ENCODE measurements at regions not wholly inside any gene's neighbourhood (a gene's known extent, or its start where the extent isn't known, plus 50 kb on each side); places are given as distances from the start of the nearest gene placed in this dataset.

- no peak for DNase-seq (ENCODE audit: low spot score)
Observed at GRCh38 chr12:41888285-41888684, 256.4 kb downstream of the GXYLT1 start.

DNA sequence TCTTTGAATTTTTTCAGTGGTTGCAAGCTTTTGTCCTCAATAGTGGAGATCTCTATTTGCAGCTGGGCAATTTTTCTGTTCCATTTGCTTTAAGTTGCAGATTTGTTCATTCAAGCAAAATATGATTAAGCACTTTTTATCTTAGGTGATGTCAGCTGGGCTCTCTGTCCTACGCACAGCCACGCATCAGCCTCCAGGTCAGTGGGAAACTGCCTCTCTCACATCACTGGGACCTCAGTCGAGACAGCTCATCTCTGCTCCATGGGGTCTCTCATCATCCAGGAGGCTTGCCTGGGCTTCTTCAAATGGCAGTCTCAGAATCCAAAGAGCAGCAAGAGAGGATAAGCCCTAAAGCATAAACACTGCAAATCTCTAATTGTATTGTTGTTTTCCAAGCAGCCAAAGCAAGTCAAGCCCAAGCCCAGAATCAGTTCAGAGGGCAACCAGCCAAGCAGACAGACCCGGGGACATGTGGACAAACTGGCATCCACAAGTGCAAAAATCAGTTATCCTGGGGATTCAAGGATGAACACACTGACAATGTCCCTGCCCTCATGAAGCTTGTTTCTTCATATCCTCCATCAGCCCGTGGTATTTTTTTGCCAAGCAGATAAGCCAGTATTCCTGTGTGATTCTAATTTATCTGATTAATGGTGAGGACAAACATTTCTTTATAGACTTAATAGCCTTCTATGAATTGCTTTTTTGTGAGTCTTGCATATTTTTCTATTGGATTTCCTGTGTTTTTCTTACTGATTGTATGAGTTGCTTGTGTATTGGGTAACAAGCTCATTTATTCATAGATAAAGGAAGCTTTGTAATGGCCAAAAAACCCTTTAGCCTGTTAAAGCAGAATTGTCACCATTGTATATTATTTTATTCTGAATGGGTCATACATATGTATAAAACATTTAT is 262.5 kb downstream of the GXYLT1 start:
- no peak for DNase-seq (ENCODE audit: low spot score)

DNA sequence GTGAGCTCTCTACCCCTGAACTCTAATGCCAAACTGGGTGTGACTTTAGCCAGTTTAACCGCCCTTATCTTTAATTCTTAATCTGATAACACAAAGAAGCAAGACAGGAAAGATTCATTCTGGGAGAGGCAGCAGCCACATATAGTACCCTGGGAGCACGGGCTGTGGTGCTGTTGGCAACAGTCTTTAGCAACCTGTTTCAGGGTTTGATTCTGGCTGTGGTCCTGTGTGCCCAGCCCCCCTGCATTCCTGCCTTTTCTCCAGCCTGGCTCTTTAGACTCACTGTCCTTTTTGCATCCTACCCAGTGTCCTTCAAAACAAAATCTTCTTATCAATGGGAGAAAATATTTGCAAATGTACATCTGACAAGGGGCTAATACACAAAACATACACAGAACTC is 275.2 kb downstream of the GXYLT1 start:
- DNase-seq (ENCODE audit: low spot score): no peak

DNA sequence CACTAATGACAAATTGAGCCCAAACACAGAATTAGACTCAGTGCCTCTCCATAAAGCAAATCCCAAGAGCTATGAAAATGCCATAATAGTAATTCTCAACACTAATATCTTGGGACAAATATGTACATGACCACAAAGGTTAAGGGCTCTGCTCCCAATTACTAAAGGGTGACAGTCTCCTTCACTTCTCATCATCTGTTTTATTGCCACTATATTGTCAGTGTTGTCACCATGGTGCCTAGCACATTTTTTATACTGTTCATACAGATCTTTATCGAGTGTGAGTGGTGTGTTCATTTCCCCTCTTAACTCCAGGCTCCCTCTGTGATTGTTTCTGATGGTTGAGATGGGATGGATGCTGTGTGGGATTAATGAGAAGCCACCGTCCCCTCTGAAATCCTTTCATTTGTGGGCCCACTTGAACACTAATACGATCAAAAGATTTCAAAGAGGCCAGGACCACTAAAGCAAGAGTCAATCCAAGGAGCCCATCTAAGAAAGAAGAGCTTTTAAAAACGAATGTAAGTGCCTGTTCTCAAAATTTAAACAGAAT is 277.7 kb downstream of the GXYLT1 start:
- DNase-seq (ENCODE audit: low spot score): no peak

DNA sequence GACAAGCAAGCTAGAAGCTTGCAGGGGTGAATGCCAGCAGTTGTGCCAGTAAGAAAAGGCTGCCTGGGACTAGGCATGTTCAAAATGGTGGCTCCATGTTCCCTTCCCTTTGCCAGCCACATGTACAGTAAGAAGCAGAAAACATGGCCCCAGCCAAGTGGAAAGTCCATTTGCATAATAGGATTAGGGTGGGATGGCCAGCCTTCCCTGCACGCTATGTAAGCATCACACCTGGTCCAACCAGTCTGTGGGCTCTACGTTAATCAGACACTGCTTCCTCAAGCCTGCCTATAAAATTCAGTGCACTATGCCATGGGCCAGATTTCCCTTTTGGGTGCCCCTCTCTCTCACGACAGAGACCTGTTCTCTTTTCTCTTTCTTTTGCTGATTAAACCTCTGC is 288.4 kb downstream of the GXYLT1 start:
- no peak for DNase-seq (ENCODE audit: low spot score)

GRCh38 chr12:41850046-41850445 is 294.6 kb downstream of the GXYLT1 start:
- no peak for DNase-seq (ENCODE audit: low spot score)

DNA sequence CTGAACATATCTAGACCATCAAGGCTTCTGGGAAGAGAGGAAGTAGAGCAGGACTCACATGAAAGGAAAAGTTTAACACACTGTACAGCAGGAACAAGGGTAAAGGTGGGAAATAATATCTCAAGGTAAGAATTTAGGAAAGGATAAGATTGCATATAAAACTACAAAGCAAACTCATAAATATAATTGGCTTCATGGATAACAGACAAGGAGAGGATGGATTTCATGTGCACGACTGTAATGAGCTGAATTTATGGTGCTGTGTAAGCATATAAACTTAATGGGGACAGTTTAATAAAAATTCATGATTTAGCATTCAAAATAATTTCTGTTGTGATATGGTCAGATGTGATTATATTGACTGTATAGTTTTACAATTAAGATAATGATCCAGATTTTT is 298.0 kb downstream of the GXYLT1 start:
- DNase-seq (ENCODE audit: low spot score): no peak

- DNase-seq (ENCODE audit: low spot score): no peak
Observed at GRCh38 chr12:41836416-41836815, 308.3 kb downstream of the GXYLT1 start.

GRCh38 chr12:41835556-41835955 is 309.1 kb downstream of the GXYLT1 start:
- DNase-seq (ENCODE audit: low spot score): no peak

DNA sequence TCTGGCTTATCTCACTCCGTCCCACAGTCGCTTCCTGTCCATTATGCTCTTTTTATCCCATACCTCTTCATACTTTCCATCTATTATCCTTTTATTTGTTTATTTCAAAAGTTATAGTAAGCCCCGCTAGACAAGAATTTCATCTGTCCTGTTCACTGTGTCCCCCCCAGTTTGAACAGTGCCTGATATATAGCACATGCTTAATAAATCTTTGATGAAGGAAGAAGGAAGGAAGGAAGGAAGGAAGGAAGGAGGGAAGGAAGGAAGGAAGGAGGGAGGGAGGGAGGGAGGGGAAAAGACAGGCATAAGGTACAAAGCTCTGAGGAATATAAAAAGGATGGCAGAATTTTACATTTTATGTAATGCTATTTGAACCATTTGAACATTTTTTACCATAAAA is 324.7 kb downstream of the GXYLT1 start:
- DNase-seq (ENCODE audit: low spot score): no peak

GRCh38 chr12:41804026-41804425 is 340.6 kb downstream of the GXYLT1 start:
- no peak for DNase-seq (ENCODE audit: low spot score)

DNA sequence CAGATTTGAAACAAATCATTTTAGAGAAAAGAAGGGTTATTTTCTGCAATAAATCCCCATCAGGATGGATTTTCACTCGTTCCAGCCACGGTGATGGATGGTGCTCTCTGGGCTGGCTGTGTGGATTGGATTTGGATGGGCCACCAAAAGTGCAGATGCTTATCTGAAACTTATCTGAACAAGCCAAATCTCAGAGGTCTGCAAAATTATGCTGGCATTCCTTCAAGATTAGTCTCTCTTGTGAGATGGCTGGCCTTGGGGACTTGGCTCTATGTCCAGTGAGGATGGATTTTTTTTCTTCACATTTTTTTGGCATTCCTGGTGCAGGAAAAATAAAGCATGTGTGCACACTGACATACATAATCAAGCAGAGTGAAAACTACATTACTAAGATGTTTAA is 341.9 kb downstream of the GXYLT1 start:
- DNase-seq (ENCODE audit: low spot score): no peak

GRCh38 chr12:41801261-41801660 is 343.4 kb downstream of the GXYLT1 start:
- no peak for DNase-seq (ENCODE audit: low spot score)

- DNase-seq (ENCODE audit: low spot score): no peak
Observed at GRCh38 chr12:41799671-41800070, 345.0 kb downstream of the GXYLT1 start.

- peak; percentile 8 for DNase-seq (ENCODE audit: low spot score)
Observed at GRCh38 chr12:41795910-41796309, 348.8 kb downstream of the GXYLT1 start.

- DNase-seq (ENCODE audit: low spot score): peak; percentile 6
Observed at GRCh38 chr12:41795051-41795600, 349.5 kb downstream of the GXYLT1 start.

GRCh38 chr12:41794336-41794735 is 350.3 kb downstream of the GXYLT1 start:
- no peak for DNase-seq (ENCODE audit: low spot score)

DNA sequence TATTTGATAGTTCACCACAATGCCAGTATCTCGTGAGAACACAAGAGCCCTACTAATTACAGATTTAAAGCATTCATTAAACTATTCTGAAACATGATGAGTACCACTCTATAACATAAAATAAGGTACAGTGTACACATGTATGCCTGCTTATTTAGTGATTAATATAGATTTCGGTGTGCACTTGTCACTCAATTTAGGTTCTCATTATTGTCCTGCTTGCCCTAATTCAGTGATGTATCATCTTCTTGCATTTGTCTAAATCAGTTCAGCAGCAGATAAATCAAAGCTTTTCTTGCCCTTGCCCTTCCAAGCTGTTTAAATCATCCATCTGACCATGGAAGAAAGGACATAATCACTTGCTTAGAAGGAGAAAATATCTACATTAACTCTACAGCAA is 359.7 kb downstream of the GXYLT1 start:
- no peak for DNase-seq (ENCODE audit: low spot score)

DNA sequence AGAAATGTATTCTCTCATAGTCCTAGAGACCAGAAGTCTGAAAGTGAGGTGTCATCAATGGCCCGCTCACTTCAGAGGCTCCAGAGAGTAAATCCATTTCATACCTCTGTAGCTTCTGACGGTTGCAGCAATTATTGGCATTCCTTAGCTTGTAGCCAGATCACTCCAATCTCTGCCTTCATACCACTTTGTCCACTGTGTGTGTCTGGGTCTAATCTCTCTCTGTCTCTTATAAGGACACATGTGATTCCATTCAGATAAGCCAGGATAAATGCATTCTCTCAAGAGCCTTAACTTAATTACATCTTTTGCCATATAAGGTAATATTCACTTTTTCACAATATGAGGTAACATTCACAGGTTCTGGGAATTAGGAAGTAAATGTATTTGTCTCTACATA is 365.7 kb downstream of the GXYLT1 start:
- DNase-seq (ENCODE audit: low spot score): no peak

GRCh38 chr12:41777064-41777790 is 367.4 kb downstream of the GXYLT1 start:
- no peak for DNase-seq (ENCODE audit: low spot score)

GRCh38 chr12:41772478-41772877 is 372.2 kb downstream of the GXYLT1 start:
- DNase-seq (ENCODE audit: low spot score): no peak

GRCh38 chr12:41769810-41770209 is 374.9 kb downstream of the GXYLT1 start:
- DNase-seq (ENCODE audit: low spot score): no peak

GRCh38 chr12:41768456-41768855 is 376.2 kb downstream of the GXYLT1 start:
- DNase-seq (ENCODE audit: low spot score): no peak
